Epithelial cell of esophagus (primary cell): ENCODE measurements at regions not wholly inside any gene's neighbourhood (a gene's known extent, or its start where the extent isn't known, plus 50 kb on each side); places are given as distances from the start of the nearest gene placed in this dataset.

Experiments used
- DNase-seq: peaks from one replicate; pipeline ENCODE4 v3.0.0; 2010; ENCODE audit warnings: low read depth
- H3K4me3 ChIP-seq: 2 replicates; pipeline ENCODE4 v1.5.1; 2011; ENCODE audit warnings: mild to moderate bottlenecking, low read length, control low read depth
- CTCF ChIP-seq: IDR thresholded peaks from 2 replicates; pipeline ENCODE4 v1.5.1; 2011; ENCODE audit warnings: low read depth, mild to moderate bottlenecking, low read length, control low read depth, inconsistent platforms; ENCODE audit not compliant: insufficient read depth; ENCODE audit errors: missing control alignments

GRCh38 chr3:182258538-182259177 is 534.6 kb upstream of the ATP11B start:
- no peak overlapping the region for H3K4me3 ChIP-seq
- peak; percentile 85 for TF ChIP-seq CTCF
- DNase-seq: peak; percentile 67

GRCh38 chr3:182259579-182259978 is 533.7 kb upstream of the ATP11B start:
- TF ChIP-seq CTCF: no peak

GRCh38 chr3:182261041-182261440 is 532.3 kb upstream of the ATP11B start:
- no peak for DNase-seq
- H3K4me3 ChIP-seq: no peak overlapping the region
- no peak for TF ChIP-seq CTCF

More at GRCh38 chr3:182259579-182259978, 533.7 kb upstream of the ATP11B start:
- H3K4me3 ChIP-seq: no peak overlapping the region
- DNase-seq: no peak

- peak; percentile 40 for DNase-seq
- H3K4me3 ChIP-seq: no peak overlapping the region
- TF ChIP-seq CTCF: no peak
Observed at GRCh38 chr3:182268711-182269110, 524.6 kb upstream of the ATP11B start.

- TF ChIP-seq CTCF: no peak
- H3K4me3 ChIP-seq: no peak overlapping the region
- DNase-seq: no peak
Observed at GRCh38 chr3:182276512-182276911, 516.8 kb upstream of the ATP11B start.

- no peak overlapping the region for H3K4me3 ChIP-seq
- peak; percentile 74 for DNase-seq
- TF ChIP-seq CTCF: no peak
Observed at GRCh38 chr3:182284793-182285192, 508.5 kb upstream of the ATP11B start.

GRCh38 chr3:182292591-182292990 is 500.7 kb upstream of the ATP11B start:
- H3K4me3 ChIP-seq: no peak overlapping the region
- TF ChIP-seq CTCF: no peak
- no peak for DNase-seq
